ENCODE measurements at regions not wholly inside any gene's neighbourhood (a gene's known extent, or its start where the extent isn't known, plus 50 kb on each side); places are given as distances from the start of the nearest gene placed in this dataset.

DNA sequence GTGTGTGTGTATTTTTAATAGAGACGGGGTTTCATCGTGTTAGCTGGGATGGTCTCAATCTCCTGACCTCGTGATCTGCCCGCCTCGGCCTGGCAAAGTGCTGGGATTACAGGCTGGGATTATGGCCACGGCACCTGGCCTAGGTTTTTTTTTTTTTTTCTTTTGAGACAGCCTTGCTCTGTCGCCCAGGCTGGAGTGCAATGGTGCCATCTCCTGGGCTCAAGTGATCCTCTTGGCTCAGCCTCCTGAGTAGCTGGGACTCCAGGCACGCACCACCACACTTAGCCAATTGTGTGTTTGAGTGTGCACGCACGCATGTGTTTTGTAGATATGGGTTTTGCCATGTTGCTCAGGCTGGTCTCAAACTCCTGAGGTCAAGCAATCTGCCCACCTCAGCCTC is 629.8 kb downstream of the ETV1 start:
- FAIRE-seq, result no peak
- TF ChIP-seq POLR2A (IDR thresholded peaks at IDR 0.05; ENCODE audit: low read depth, low read length), result no peak

DNA sequence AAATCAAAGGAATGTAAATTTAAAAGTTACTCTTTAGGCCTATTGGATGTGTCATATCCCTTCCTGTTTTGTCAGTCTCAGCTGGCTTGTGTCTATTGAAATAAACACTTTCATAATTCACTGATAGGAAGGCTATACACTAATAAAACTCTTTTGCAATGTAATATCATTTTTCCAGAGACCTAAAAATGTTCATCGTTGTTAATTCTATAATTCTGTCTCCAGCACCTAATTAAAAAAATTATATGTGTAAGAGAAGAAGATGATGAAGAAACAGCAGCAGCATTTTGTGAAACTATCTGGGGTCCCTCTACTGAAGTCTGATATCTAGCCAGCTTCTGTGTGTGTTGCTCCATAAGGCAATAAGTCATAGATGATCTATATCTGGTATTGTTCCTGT is 602.7 kb downstream of the ETV1 start:
- TF ChIP-seq POLR2A (IDR thresholded peaks at IDR 0.05; ENCODE audit: low read depth, low read length), result no peak
- no peak for DNase-seq (ENCODE audit: insufficient read length, low spot score)
- FAIRE-seq, result peak; percentile 53

More for the DNA sequence above, 629.8 kb downstream of the ETV1 start:
- no peak for DNase-seq (ENCODE audit: insufficient read length, low spot score)

DNA sequence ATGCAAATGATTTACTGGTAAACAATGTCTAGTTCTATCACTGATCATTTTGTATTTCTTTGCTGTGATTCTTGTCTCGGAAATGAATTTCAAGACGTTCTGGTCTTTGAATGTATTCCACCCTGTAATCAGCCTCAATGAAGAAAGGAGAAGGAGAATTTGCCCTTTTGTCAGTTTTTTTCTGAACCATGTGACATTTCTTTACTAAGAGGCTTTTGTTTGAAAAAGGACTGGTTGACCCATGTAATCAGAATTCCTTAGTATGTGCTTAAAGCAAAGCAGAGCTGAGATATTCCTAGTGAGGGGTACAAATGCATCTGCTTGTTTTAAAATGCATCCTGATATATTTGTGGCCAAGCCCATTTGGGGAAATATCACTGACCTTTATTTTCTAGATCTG is 581.6 kb downstream of the ETV1 start:
- DNase-seq (ENCODE audit: insufficient read length, low spot score), result no peak
- peak; percentile 88 for FAIRE-seq
- TF ChIP-seq POLR2A (IDR thresholded peaks at IDR 0.05; ENCODE audit: low read depth, low read length), result no peak

DNA sequence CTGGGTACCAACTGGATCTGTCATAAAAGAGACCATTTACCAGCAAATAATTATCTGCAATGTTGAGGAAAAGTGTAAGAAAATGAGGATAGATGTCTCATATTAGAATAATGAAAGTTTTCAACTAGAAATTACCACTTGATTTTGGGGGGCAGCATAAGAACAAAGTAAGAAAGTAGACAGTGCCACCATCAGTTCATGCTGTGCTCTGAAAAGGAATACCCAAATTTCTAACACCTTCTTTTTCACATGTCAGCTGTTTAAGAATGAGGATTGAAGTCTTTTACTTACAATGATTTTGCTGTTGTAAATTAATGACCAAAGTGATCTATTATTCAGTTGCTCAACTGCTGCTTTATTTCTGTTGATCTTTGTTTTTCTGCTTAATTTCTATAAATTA is 578.3 kb downstream of the ETV1 start:
- peak; percentile 85 for FAIRE-seq
- TF ChIP-seq POLR2A (IDR thresholded peaks at IDR 0.05; ENCODE audit: low read depth, low read length), result no peak

DNA sequence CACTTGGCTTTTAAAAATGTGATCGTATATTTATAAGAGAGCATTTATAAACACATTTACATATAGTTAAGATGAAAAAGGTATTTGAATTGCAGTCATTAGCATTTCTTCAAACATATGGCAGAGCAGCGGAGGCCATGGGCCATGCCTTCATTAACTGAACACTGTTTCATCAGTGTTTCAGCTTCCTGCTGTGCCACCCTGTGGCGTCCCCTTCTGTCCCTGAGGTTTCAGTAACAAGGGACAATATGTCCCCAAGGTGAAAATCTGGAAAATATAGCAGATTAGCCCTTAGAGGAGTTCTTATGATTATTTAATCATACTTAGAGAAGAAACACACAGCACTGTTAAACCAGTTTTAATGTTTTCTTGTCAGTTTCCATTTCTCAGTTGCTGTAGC is 577.8 kb downstream of the ETV1 start:
- DNase-seq (ENCODE audit: insufficient read length, low spot score), result no peak
- no peak for FAIRE-seq
- TF ChIP-seq POLR2A (IDR thresholded peaks at IDR 0.05; ENCODE audit: low read depth, low read length), result no peak

More for the DNA sequence above, 578.3 kb downstream of the ETV1 start:
- no peak for DNase-seq (ENCODE audit: insufficient read length, low spot score)

DNA sequence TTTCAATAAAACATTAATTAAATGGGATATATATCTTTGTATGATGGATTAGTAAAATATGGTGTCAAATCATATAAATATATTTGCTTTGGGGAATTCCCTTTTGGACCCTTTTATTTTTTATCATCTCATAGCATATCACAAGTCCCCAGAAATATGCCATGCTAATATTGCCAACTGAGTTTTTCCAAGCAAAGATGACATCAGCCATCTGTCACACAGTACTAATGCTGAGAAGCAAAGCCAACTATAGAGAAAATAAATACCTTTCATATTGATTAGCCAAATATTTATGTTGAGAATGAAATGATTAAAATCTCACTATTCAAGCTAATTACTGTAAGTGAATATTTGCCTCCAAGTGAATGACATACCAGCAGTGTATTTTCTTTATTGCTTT is 575.3 kb downstream of the ETV1 start:
- FAIRE-seq (no peak), DNase-seq (ENCODE audit: insufficient read length, low spot score) (no peak)
- TF ChIP-seq POLR2A (IDR thresholded peaks at IDR 0.05; ENCODE audit: low read depth, low read length), result no peak

DNA sequence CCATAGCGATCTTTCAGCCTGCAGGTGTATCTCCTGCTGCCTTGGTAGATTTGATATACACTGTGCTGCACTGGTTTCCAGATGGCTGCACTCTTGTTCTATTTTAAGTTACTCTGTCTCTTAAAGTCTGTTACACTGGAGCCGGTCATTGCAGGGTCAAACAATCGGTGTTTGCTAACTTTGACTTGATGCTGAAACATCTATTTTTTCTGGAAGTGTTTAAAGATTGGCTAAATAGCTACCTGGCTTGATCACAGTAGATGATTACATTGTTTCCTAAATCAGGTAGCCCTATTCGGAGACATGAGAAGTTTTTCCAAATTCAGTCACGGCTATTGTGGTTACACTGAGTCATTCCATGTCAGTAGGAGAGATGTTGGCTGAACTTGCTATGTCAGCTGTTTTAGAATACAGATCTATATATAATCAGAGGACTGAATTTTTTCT is 574.8 kb downstream of the ETV1 start:
- peak; percentile 98 for FAIRE-seq
- DNase-seq (ENCODE audit: insufficient read length, low spot score), result peak; percentile 3
- TF ChIP-seq POLR2A (IDR thresholded peaks at IDR 0.05; ENCODE audit: low read depth, low read length), result no peak

DNA sequence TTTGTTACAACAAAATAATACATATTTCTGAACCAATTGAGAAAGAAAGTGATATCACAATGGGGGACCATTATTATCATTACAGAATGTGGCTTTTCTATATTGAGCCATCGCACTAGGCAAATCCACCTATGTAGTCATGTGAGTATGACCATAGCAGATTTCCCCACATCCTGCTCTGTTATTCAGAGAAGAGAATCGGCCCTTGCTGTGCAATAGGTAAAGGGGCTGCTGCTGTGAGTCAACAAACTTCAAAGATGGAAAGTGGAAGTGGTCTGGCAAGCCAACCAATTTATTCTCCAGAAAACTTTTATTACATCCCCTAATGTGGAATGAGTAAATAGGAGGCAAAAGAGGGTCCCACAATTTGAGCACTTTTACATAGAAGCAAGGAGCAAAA is 573.4 kb downstream of the ETV1 start:
- TF ChIP-seq POLR2A (IDR thresholded peaks at IDR 0.05; ENCODE audit: low read depth, low read length), result no peak
- FAIRE-seq, result peak; percentile 11
- DNase-seq (ENCODE audit: insufficient read length, low spot score), result no peak

DNA sequence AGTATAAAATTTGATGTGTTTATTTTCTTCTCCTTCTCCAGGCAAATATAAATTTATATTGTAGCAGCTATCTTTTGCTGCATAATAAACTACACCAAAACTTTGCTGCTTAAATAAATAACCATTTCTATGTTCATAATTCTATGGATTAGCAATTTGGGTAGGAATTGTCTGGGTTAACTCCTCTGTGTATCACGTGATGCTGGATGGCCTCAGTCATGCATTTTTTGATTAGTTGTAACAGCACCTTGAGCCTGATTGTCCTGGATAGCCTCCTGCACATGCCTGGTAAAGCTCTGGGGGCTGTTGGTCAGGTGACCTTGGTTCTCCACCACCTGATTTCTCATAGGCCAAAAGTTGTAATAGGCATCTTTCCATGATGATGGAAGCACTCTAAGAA is 572.9 kb downstream of the ETV1 start:
- FAIRE-seq (peak; percentile 38), DNase-seq (ENCODE audit: insufficient read length, low spot score) (no peak)
- TF ChIP-seq POLR2A (IDR thresholded peaks at IDR 0.05; ENCODE audit: low read depth, low read length), result no peak

DNA sequence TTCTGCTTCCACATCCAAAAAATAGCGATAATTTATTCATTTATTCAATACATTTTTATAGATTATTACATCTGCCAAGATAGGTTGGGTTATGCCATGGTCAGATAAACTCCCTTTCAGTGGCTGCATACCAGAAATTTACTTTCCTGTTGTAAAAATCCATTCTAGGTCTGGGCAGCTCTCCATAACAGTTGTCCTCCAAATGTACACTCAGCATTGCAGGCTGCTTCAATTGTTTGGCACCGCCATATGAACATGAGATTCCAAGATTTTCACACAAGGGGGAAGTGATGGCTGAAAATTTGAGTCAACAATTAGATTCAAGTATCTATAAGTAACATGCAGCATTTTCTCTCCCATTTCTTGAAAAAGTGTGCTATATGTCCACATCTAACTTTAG is 568.7 kb downstream of the ETV1 start:
- FAIRE-seq, result peak; percentile 80
- no peak for DNase-seq (ENCODE audit: insufficient read length, low spot score)
- no peak for TF ChIP-seq POLR2A (IDR thresholded peaks at IDR 0.05; ENCODE audit: low read depth, low read length)

DNA sequence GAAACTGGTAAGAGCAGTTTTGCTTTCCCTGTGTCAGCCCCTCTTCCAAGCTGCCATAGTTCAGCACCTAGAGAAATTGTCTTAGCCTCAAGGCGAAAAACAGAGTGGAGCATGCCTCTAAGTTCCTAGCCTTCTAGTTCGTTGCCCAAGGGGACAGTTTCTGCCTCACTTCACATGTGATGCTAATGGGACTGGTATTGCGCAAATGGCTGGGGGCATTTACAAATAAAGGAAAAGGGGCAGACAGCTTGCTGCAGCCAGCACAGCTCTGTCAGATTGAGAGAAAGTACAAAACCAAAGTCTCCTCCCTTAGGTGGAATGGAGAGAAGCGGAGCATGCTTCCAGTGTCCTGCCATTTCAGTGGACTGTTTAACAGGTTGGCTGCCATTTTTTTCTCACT is 567.7 kb downstream of the ETV1 start:
- TF ChIP-seq POLR2A (IDR thresholded peaks at IDR 0.05; ENCODE audit: low read depth, low read length), result no peak
- DNase-seq (ENCODE audit: insufficient read length, low spot score), result no peak
- no peak for FAIRE-seq

DNA sequence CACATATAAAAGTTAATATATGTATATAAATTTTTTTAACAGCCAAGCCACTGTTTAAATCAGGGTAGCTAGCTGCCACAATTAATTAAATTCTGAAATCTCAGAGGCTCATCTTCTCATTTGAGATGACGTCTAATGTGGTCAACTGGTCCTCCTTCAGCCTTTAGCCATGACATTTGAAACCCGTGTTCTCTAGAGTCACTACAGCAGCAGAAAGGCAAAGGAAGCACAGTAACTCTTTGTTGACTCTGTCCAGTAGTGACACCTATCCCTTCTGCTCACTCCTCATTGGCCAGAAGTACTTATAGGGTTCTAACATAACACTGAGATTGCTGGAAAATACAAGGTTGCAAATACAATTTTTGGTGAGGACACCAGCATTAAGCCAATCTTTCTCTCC is 555.5 kb downstream of the ETV1 start:
- FAIRE-seq, result peak; percentile 20
- no peak for TF ChIP-seq POLR2A (IDR thresholded peaks at IDR 0.05; ENCODE audit: low read depth, low read length)
- no peak for DNase-seq (ENCODE audit: insufficient read length, low spot score)

DNA sequence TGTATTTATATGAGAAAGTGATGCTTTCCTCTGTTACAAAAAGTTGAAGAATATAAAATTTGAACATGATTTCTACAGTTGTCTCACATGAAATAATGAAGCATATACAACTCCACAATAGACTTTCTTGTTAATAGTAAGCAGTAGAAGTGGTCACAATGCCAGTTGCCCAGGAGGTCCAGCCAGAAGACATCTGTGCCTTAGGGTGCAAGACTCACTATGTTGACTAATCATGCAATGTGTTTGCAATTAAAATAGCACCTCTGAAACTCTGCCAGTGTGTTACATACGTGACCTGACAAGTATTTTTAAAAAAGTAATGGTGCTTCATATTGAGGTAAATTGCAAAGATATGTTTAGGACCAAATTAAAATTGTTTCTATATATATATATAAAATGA is 547.2 kb downstream of the ETV1 start:
- no peak for TF ChIP-seq POLR2A (IDR thresholded peaks at IDR 0.05; ENCODE audit: low read depth, low read length)
- FAIRE-seq (peak; percentile 62), DNase-seq (ENCODE audit: insufficient read length, low spot score) (no peak)

DNA sequence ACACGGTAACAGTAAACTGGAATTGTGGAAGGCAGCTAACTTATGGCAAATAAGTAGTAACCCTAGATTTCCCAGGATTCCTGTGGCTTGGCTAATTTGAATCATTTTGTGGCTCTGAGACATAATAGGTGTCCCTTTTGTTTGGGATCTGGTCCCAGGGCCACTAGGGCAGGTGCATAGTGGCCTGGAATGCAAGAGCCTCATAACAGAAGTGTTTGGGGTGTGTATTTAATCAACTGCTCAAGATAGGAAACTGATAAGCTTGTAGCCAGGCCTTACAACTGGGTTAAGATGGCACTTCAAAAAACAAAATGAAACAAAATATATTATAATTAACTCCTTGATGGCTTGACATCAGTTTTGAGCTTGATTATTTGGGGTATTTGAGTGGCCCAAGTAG is 541.8 kb downstream of the ETV1 start:
- FAIRE-seq (peak; percentile 30), DNase-seq (ENCODE audit: insufficient read length, low spot score) (no peak)
- TF ChIP-seq POLR2A (IDR thresholded peaks at IDR 0.05; ENCODE audit: low read depth, low read length), result no peak

DNA sequence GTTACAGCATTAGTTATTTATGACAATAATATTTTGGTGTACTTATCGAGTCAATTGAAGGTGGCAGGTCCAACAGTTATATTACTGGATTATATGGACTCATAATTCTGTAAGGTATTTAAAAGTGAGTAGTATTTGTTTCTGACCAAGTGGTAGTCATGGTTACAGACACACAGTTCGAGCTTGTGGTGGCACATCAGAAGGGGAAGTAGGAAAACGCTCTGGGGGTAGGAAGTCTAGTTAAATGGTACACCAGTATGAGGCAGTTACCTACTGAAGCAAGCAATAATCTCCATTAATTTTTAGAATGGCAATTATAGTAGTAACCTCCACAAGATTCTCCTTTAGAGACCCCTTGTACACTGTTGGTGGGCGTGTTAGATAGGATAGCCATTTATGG is 541.2 kb downstream of the ETV1 start:
- FAIRE-seq (no peak), DNase-seq (ENCODE audit: insufficient read length, low spot score) (no peak)
- no peak for TF ChIP-seq POLR2A (IDR thresholded peaks at IDR 0.05; ENCODE audit: low read depth, low read length)

DNA sequence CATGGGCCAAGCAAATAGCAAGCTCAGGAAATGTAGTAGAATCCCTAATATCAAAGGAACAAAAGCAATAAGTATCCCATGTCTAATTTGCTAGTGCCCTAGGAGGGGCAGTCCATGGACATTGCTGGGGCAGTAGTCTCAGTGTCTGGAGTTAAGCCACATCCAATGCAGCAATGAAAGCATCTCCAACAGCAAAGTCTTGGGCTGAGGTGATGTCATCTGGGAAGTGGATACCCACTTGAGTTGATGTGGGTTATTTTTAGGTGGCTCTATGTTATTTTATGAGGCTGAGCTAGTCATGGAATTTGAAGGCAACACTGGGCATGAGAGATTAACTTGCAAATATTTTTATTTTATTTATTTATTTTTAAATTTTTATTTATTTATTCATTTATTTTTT is 540.0 kb downstream of the ETV1 start:
- DNase-seq (ENCODE audit: insufficient read length, low spot score) (no peak), FAIRE-seq (no peak)
- no peak for TF ChIP-seq POLR2A (IDR thresholded peaks at IDR 0.05; ENCODE audit: low read depth, low read length)

All from H54 (cell line).